Tibial artery (tissue), 4 donors: ENCODE measurements at regions not wholly inside any gene's neighbourhood (a gene's known extent, or its start where the extent isn't known, plus 50 kb on each side); places are given as distances from the start of the nearest gene placed in this dataset.

Experiments
- DNase-seq, 2 donors: peaks; one replicate each; pipeline ENCODE4 v3.0.0-alpha.2; 2019
- H3K27ac ChIP-seq, 2 donors: fragments of 200-600 bp; sonication (generic) in 1 of 2; 1 replicate in 1 of 2; 2 replicates in 1 of 2; pipeline ENCODE4 v1.5.1; 2018 to 2019; ENCODE audit warnings: mild to moderate bottlenecking in 1 of 2
- H3K27me3 ChIP-seq, 2 donors: fragments of 200-600 bp; sonication (generic) in 1 of 2; one replicate each; pipeline versions ENCODE4 v1.5.1 to v1.6.0; 2016 to 2019
- H3K36me3 ChIP-seq, 3 donors: fragments of 200-600 bp; sonication (generic) in 2 of 3; one replicate each; pipeline ENCODE4 v1.5.1; 2016 to 2019; ENCODE audit warnings: mild to moderate bottlenecking in 2 of 3
- H3K4me1 ChIP-seq, 4 donors: fragments of 200-600 bp; sonication (generic) in 2 of 4; 1 replicate in 3 of 4; 2 replicates in 1 of 4; pipeline ENCODE4 v1.5.1; 2016 to 2019
- H3K4me3 ChIP-seq, 2 donors: fragments of 200-600 bp; sonication (generic) in 1 of 2; 1 replicate in 1 of 2; 2 replicates in 1 of 2; pipeline ENCODE4 v1.5.1; 2018 to 2019; ENCODE audit warnings: mild to moderate bottlenecking in 2 of 2
- H3K9me3 ChIP-seq, 3 donors: fragments of 200-600 bp; sonication (generic) in 1 of 3; one replicate each; pipeline ENCODE4 v1.5.1; 2016 to 2019
- CTCF ChIP-seq, 2 experiments: fragments of 200-600 bp in 1 of 2; fragments of 450-650 bp in 1 of 2; IDR thresholded peaks; one replicate each; pipeline ENCODE4 v1.5.1; 2017 to 2019; ENCODE audit warnings: antibody characterized with exemption in 2 of 2, mild to moderate bottlenecking in 1 of 2, moderate library complexity in 1 of 2
- intact Hi-C: fragments of 100-400 bp; cut with DNase I; formaldehyde crosslinking; loops from one replicate; pipeline ENCODE4 v1.15.0; 2023; ENCODE audit warnings: low total_unique reads

- DNase-seq: no peak
- Histone ChIP-seq H3K4me3 (no peak overlapping the region), H3K27ac (no peak overlapping the region), H3K9me3 (peaks cover 4 to 23% (median 9%) of the 10 kb centered on the region in 3 donors), H3K4me1 (no peaks in the 10 kb centered on the region), H3K27me3 (no peaks in the 10 kb centered on the region), H3K36me3 (no peaks in the 10 kb centered on the region)
- intact Hi-C loops: no loop called here
- TF ChIP-seq CTCF (IDR thresholded peaks at IDR 0.05): no peak
Measured at GRCh38 chr13:68319384-68319783, 1089.2 kb upstream of the PCDH9 start.

- TF ChIP-seq CTCF (IDR thresholded peaks at IDR 0.05): peak in 1 of 2 experiments; percentile 14
- intact Hi-C loops: no loop called here
- DNase-seq: no peak
Measured at GRCh38 chr13:68304286-68304893, 1074.3 kb upstream of the PCDH9 start.

GRCh38 chr13:68293631-68294030, 1063.5 kb upstream of the PCDH9 start:
- no peaks in the 10 kb centered on the region for H3K4me1 ChIP-seq
- H3K27me3 ChIP-seq: no peaks in the 10 kb centered on the region
- no peaks in the 10 kb centered on the region for H3K9me3 ChIP-seq
- intact Hi-C loops: no loop called here
- TF ChIP-seq CTCF (IDR thresholded peaks at IDR 0.05): no peak
- H3K4me3 ChIP-seq: no peak overlapping the region
- DNase-seq: no peak
- no peaks in the 10 kb centered on the region for H3K36me3 ChIP-seq
- H3K27ac ChIP-seq: no peak overlapping the region

More at GRCh38 chr13:68304286-68304893, 1074.3 kb upstream of the PCDH9 start:
- Histone ChIP-seq H3K27ac (no peak overlapping the region), H3K36me3 (no peaks in the 10 kb centered on the region), H3K9me3 (no peaks in the 10 kb centered on the region), H3K4me3 (no peak overlapping the region), H3K27me3 (no peaks in the 10 kb centered on the region), H3K4me1 (no peaks in the 10 kb centered on the region)

- no peak overlapping the region for H3K27ac ChIP-seq
- no peaks in the 10 kb centered on the region for H3K4me1 ChIP-seq
- TF ChIP-seq CTCF (IDR thresholded peaks at IDR 0.05): no peak
- no peaks in the 10 kb centered on the region for H3K9me3 ChIP-seq
- no peaks in the 10 kb centered on the region for H3K27me3 ChIP-seq
- no peak for DNase-seq
- H3K36me3 ChIP-seq: no peaks in the 10 kb centered on the region
- intact Hi-C loops: no loop called here
- H3K4me3 ChIP-seq: no peak overlapping the region
Measured at GRCh38 chr13:68292601-68293000, 1062.5 kb upstream of the PCDH9 start.

GRCh38 chr13:68291595-68291994, 1061.5 kb upstream of the PCDH9 start:
- no peak overlapping the region for H3K4me3 ChIP-seq
- no peaks in the 10 kb centered on the region for H3K9me3 ChIP-seq
- no peak for TF ChIP-seq CTCF (IDR thresholded peaks at IDR 0.05)
- H3K4me1 ChIP-seq: no peaks in the 10 kb centered on the region
- H3K36me3 ChIP-seq: no peaks in the 10 kb centered on the region
- no peaks in the 10 kb centered on the region for H3K27me3 ChIP-seq
- no peak overlapping the region for H3K27ac ChIP-seq
- DNase-seq: no peak
- intact Hi-C loops: no loop called here

GRCh38 chr13:68275758-68276157, 1045.6 kb upstream of the PCDH9 start:
- TF ChIP-seq CTCF (IDR thresholded peaks at IDR 0.05): no peak
- DNase-seq: no peak
- Histone ChIP-seq H3K4me1 (no peaks in the 10 kb centered on the region), H3K36me3 (no peaks in the 10 kb centered on the region), H3K27me3 (no peaks in the 10 kb centered on the region), H3K4me3 (no peak overlapping the region), H3K9me3 (no peaks in the 10 kb centered on the region), H3K27ac (no peak overlapping the region)
- intact Hi-C loops: no loop called here
